D721Med (cell line): ENCODE measurements at regions not wholly inside any gene's neighbourhood (a gene's known extent, or its start where the extent isn't known, plus 50 kb on each side); places are given as distances from the start of the nearest gene placed in this dataset.

Experiments
- DNase-seq: peaks from one replicate; pipeline ENCODE4 v3.0.0; 2011; ENCODE audit warnings: low spot score; ENCODE audit not compliant: insufficient read length
- FAIRE-seq: peaks from 2 replicates; lab custom pipeline; 2011; peaks lifted over from hg19 to GRCh38; lab: Jason Lieb, UNC
- TF ChIP-seq, protein P1 (sequence below): IDR thresholded peaks from 2 replicates; pipeline ENCODE4 v1.5.1; 2012; ENCODE audit warnings: mild to moderate bottlenecking, control low read depth; ENCODE audit not compliant: insufficient read depth; ENCODE audit errors: missing control alignments

DNA sequence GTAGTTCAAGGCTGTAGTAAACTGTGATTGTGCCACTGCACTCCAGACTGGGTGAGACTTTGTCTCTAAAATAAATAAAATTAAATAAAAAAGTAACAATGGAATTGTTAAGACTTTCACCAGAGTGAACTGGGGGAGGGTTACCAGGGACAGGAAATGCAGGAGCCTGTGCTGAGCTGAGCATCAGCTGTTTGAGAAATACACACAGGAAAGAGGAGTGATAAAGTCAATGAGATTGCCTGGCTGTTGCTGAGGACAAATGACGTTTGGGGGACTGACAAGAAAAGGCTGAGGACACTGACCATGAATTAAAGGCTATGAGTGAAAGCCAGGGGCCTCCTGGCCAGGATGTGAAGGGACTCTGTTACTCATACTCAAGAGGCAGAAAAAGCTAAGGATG is 226.3 kb downstream of the SETD4 start:
- TF ChIP-seq, protein P1, sequence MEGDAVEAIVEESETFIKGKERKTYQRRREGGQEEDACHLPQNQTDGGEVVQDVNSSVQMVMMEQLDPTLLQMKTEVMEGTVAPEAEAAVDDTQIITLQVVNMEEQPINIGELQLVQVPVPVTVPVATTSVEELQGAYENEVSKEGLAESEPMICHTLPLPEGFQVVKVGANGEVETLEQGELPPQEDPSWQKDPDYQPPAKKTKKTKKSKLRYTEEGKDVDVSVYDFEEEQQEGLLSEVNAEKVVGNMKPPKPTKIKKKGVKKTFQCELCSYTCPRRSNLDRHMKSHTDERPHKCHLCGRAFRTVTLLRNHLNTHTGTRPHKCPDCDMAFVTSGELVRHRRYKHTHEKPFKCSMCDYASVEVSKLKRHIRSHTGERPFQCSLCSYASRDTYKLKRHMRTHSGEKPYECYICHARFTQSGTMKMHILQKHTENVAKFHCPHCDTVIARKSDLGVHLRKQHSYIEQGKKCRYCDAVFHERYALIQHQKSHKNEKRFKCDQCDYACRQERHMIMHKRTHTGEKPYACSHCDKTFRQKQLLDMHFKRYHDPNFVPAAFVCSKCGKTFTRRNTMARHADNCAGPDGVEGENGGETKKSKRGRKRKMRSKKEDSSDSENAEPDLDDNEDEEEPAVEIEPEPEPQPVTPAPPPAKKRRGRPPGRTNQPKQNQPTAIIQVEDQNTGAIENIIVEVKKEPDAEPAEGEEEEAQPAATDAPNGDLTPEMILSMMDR: no peak
- FAIRE-seq (no peak), DNase-seq (no peak)

DNA sequence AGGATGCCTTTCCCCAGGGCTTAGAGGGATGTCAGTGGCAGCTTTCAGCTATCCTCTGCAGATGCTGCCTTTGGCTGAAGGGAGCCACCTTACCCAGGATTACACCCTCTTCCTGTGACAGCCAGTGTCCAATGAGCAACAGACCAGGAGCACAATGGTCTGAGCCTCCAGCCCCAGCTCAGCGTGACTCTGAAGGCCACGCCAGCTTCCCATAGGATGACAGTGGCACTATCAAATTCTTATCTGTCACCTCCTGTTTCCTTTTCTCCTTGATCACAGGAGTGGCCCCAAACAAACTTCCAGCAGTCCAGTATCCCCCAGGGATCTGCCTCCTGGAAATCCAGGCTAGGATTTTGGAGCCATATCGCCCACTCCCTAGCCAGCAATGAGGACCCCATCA is 226.9 kb downstream of the SETD4 start:
- TF ChIP-seq, protein P1: no peak
- FAIRE-seq (no peak), DNase-seq (no peak)

DNA sequence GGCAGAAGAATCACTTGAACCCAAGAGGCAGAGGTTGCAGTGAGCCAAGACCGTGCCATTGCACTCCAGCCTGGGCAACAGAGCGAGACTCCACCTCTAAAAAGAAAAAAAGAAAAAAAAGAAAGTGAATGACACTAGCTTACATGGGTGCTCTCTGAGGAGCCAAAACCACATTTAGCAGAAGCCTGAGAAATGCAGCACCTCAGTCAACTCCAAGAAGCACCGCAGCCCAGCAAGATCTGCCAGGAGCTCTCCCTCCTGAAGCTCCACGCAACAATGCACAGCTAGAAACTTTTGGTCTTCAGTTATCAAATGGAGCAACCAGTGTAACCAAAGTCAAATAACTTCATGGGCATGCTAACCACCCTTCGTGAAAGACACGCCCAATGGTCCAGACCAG is 229.1 kb downstream of the SETD4 start:
- FAIRE-seq (no peak), DNase-seq (no peak)
- TF ChIP-seq, protein P1: no peak

DNA sequence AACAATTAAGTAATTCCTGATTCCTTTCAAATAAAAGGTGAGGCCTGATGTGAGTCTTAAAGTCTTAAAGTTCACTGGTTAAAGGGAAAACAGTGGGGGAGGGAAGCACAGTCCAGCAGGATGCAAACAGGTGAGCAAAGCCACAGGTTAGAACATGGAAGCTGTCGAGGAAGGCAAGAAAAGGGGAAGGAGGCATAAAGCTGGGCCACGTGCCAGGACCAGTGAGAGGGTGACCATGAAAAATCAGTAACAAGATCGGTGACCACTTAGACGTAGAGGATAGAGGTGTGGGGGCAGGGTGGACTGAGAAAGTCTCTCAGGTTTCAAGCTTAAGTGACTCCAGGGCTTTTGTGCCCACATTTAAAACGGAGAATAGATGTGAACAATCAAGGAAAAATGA is 231.3 kb downstream of the SETD4 start:
- TF ChIP-seq, protein P1: no peak
- no peak for DNase-seq
- FAIRE-seq: no peak

DNA sequence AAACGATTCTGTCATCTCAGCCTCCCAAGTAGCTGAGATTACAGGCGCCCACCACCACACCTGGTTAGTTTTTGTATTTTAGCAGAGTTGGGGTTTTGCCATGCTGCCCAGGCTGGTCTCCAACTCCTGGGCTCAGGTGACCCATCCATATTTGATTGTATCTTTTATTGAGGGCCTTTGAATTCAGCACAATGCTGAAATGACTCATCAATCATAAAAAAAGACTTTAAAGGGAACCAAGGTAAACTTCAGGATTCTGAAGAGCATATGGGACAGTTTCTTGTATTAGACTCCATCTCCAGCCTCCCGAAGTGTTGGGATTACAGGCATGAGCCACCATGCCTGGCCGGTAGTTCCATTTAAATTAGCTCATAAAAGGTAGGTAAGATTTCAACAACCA is 232.2 kb downstream of the SETD4 start:
- TF ChIP-seq, protein P1: no peak
- DNase-seq (no peak), FAIRE-seq (no peak)

DNA sequence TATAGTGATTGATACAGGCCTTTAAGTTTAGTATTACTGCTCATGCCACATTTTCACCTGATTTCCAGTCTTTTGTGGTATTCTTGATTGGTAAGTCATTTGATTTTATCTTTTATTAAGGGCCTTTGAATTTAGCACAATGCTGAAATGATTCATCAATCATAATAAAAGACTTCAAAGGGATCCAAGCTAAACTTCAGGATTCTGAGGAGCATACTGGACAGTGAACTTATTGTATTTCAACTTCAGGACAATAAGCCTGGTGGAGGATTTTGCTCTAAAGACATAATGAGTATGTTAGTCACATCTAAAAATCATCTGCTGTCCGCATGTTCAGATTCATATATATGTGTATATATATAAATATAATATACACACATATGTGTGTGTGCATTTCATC is 233.3 kb downstream of the SETD4 start:
- DNase-seq (no peak), FAIRE-seq (no peak)
- TF ChIP-seq, protein P1: no peak

DNA sequence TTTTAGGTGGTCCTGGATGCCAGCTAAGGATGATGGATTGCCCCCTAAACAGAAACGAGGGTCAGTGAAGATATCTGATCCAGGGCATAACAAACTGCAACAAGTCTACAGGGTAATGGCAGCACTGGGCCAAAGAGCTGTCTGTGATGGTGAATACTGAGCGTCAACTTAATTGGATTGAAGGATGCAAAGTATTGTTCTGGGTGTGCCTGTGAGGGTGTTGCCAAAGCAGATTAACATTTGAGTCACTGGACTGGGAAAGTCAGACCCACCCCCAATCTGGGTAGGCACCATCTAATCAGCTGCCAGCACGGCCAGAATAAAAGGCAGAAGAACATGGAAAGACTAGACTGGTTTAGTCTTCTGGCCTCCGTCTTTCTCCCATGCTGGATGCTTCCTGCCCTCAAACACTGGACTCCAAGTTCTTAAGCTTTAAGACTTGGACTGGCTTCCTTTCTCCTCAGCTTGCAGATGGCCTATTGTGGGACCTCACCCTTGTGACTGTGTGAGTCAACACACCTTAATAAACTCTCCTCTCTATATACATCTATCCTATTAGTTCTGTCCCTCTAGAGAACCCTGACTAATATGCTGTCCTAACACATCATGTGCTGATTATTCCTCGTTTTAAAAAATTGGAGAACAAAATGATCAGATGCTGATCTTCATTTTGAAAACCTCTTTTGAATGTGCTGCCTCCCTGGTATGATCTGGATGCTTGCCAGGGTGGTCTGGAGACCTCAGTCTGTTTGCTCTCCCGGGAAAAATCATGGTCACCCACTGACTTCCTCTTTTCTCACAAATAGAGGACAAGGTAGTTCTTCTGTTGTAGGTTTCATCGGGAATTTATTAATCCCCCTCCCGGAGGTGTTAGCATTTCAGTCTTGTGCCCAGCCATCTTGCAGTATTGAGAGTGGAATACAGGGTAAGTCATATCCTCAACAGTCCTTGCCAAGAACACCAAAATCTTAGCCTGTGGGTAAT is 234.7 kb downstream of the SETD4 start:
- FAIRE-seq (no peak), DNase-seq (no peak)
- TF ChIP-seq, protein P1: no peak
